Left lung (tissue), 4 donors: ENCODE measurements at regions not wholly inside any gene's neighbourhood (a gene's known extent, or its start where the extent isn't known, plus 50 kb on each side); places are given as distances from the start of the nearest gene placed in this dataset.

Experiments
- ATAC-seq: fragments of 200-7000 bp; cut with Tn5 transposase; one replicate; pipeline ENCODE4 v1.9.1; 2020; ENCODE audit warnings: moderate library complexity
- DNase-seq, 4 donors: peaks; one replicate each; pipeline ENCODE4 v3.0.0-alpha.2; 2013 to 2020
- H3K27ac ChIP-seq, 2 donors: fragments of 200-600 bp; sonication (generic) in 1 of 2; one replicate each; pipeline versions ENCODE4 v1.5.0 to v1.8.0; 2020 to 2021
- H3K27me3 ChIP-seq, 2 donors: fragments of 200-600 bp; sonication (generic) in 1 of 2; one replicate each; pipeline versions ENCODE4 v1.5.0 to v1.8.0; 2020 to 2021
- H3K36me3 ChIP-seq, 2 donors: fragments of 200-600 bp; sonication (generic) in 1 of 2; one replicate each; pipeline versions ENCODE4 v1.5.0 to v1.8.0; 2020 to 2021
- H3K4me1 ChIP-seq, 2 donors: fragments of 200-600 bp; one replicate each; pipeline ENCODE4 v1.8.0; 2021
- H3K4me3 ChIP-seq, 2 donors: fragments of 200-600 bp; sonication (generic) in 1 of 2; one replicate each; pipeline versions ENCODE4 v1.5.0 to v1.8.0; 2020 to 2021; ENCODE audit warnings: mild to moderate bottlenecking in 1 of 2
- H3K9me3 ChIP-seq, 2 donors: fragments of 200-600 bp; sonication (generic) in 1 of 2; one replicate each; pipeline versions ENCODE4 v1.5.0 to v1.8.0; 2020 to 2021
- intact Hi-C, 2 donors: fragments of 100-400 bp; cut with DNase I; formaldehyde crosslinking; loops; one replicate each; pipeline versions ENCODE4 v1.11.2 to v1.14.2; 2022
- TF ChIP-seq, protein P1 (sequence below), 2 donors: fragments of 200-600 bp; sonication (generic) in 1 of 2; IDR thresholded peaks; one replicate each; pipeline versions ENCODE4 v1.5.0 to v1.8.0; 2021; ENCODE audit warnings: antibody characterized with exemption in 2 of 2
- donor health status: DM: no; HTN: yes; CAD: no.
- donor health status: DM: no; HTN: no; CAD: no.

GRCh38 chr7:22055226-22055625 lies 109.5 kb upstream of the CDCA7L start:
- no peak overlapping the region for H3K27ac ChIP-seq
- no peaks in the 10 kb centered on the region for H3K9me3 ChIP-seq
- intact Hi-C loops: no loop called here
- no peak for DNase-seq
- no peak for ATAC-seq
- no peaks in the 10 kb centered on the region for H3K27me3 ChIP-seq
- no peaks in the 10 kb centered on the region for H3K36me3 ChIP-seq
- H3K4me3 ChIP-seq: no peak overlapping the region
- TF ChIP-seq, protein P1, sequence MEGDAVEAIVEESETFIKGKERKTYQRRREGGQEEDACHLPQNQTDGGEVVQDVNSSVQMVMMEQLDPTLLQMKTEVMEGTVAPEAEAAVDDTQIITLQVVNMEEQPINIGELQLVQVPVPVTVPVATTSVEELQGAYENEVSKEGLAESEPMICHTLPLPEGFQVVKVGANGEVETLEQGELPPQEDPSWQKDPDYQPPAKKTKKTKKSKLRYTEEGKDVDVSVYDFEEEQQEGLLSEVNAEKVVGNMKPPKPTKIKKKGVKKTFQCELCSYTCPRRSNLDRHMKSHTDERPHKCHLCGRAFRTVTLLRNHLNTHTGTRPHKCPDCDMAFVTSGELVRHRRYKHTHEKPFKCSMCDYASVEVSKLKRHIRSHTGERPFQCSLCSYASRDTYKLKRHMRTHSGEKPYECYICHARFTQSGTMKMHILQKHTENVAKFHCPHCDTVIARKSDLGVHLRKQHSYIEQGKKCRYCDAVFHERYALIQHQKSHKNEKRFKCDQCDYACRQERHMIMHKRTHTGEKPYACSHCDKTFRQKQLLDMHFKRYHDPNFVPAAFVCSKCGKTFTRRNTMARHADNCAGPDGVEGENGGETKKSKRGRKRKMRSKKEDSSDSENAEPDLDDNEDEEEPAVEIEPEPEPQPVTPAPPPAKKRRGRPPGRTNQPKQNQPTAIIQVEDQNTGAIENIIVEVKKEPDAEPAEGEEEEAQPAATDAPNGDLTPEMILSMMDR (IDR thresholded peaks at IDR 0.05): no peak
- H3K4me1 ChIP-seq: no peaks in the 10 kb centered on the region

DNA sequence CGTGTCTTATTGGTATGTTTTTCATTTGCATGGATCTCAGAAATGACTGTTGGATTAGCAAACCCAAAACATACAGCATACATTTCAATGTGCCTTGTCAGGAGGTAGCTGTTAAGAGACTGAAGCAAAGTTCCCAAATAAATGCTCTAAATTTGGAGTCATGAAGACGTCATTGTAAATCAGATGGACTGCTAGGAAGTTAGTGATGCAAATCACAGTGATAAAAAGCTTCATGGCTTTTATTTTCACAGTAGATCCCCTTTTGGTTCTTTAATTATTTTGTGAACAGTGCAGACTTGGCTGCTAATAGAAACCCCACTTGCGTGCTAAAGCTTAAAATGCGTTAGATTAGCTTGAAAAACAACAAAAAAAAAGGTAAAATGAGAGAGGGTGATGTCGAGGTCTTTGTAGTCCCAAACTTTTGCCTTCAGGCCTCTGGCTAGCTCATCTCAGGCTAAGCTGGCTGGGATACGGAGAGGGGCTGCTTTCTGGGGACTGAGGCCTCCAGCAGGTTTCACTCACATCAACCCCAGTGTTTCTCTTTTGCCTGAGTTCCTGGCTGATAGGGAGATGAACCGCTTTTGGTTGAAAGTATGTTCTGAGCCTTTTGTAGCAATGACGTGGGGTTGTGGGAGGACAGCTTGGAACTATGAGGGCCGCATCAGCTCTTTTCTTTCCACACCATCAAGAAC lies 107.1 kb upstream of the CDCA7L start:
- TF ChIP-seq, protein P1 (IDR thresholded peaks at IDR 0.05): no peak
- no peak for DNase-seq
- Histone ChIP-seq H3K27ac (no peak overlapping the region), H3K36me3 (no peaks in the 10 kb centered on the region), H3K4me1 (no peaks in the 10 kb centered on the region), H3K4me3 (no peak overlapping the region), H3K27me3 (no peaks in the 10 kb centered on the region), H3K9me3 (no peaks in the 10 kb centered on the region)
- intact Hi-C loops: no loop called here
- no peak for ATAC-seq

- no peaks in the 10 kb centered on the region for H3K36me3 ChIP-seq
- no peaks in the 10 kb centered on the region for H3K27me3 ChIP-seq
- H3K9me3 ChIP-seq: no peaks in the 10 kb centered on the region
- no peak for ATAC-seq
- TF ChIP-seq, protein P1 (IDR thresholded peaks at IDR 0.05): no peak
- H3K4me3 ChIP-seq: no peak overlapping the region
- no peak overlapping the region for H3K27ac ChIP-seq
- H3K4me1 ChIP-seq: no peaks in the 10 kb centered on the region
- intact Hi-C loops: no loop called here
- no peak for DNase-seq
These were observed 106.4 kb upstream of the CDCA7L start for GRCh38 chr7:22051886-22052673.

DNA sequence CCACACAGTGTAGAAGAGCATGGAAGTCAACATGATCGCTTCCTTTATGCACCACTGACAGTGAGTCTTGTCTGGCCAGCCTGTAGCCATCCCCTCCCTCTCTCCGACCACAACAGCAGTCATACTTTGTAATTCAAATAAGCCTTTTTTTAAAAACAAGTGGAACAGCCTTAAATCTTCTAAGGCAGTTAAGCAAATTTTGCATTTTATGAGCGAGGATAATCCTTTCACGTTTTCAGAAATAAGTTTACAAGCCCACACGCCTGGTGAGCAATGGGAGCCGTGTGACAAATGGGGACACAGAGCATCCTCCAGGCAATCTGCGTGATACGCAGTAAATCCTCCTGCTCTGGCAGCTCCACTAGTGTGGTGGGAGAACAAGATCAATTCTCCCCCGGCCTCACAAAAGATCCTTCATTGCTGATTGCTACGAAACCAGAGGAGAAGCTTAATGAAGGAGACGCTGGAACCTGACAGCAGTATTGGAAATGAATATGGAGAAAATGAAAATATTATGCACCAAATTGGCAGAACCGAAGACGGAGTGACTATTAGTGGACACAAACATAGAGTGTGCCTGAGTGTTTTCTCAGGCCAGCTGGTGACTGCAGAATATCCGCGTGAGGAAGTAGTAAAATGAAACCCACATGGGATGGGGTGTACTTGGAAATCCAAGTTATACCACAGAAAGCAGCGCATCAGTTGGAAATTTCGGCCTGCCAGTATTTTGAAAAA lies 104.2 kb upstream of the CDCA7L start:
- no peak for DNase-seq
- intact Hi-C loops: no loop called here
- ATAC-seq: no peak
- Histone ChIP-seq H3K9me3 (no peaks in the 10 kb centered on the region), H3K4me3 (no peak overlapping the region), H3K27ac (no peak overlapping the region), H3K36me3 (no peaks in the 10 kb centered on the region), H3K27me3 (no peaks in the 10 kb centered on the region), H3K4me1 (no peaks in the 10 kb centered on the region)
- TF ChIP-seq, protein P1 (IDR thresholded peaks at IDR 0.05): no peak

DNA sequence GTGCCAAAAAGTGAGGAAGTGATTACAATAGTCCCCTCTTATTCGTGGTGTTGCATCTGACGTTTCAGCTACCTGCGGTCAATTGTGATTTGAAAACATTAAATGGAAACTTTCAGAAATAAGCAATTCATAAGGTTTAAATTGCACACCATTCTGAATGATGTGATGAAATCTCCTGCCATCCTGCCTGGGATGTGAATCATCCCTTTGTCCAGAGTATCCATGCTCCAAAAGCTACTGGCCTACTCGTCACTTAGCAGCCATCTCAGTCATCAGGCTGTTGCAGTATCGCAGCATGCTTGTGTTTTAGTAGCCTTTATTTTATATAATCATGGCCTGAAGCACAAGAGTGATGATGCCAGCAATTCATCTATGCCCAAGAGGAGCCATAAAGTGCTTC lies 97.7 kb upstream of the CDCA7L start:
- H3K4me3 ChIP-seq: no peak overlapping the region
- H3K36me3 ChIP-seq: no peaks in the 10 kb centered on the region
- no peak for DNase-seq
- H3K27me3 ChIP-seq: no peaks in the 10 kb centered on the region
- intact Hi-C loops: no loop called here
- no peaks in the 10 kb centered on the region for H3K4me1 ChIP-seq
- no peaks in the 10 kb centered on the region for H3K9me3 ChIP-seq
- TF ChIP-seq, protein P1 (IDR thresholded peaks at IDR 0.05): no peak
- no peak for ATAC-seq
- H3K27ac ChIP-seq: no peak overlapping the region
